ENCODE measurements at regions not wholly inside any gene's neighbourhood (a gene's known extent, or its start where the extent isn't known, plus 50 kb on each side); places are given as distances from the start of the nearest gene placed in this dataset.
A peak's percentile ranks its signal among the peaks of the same experiment; 100 is the strongest.

GRCh38 chr7:32169228-32169627 is 99.0 kb upstream of the PDE1C start:
- DNase-seq = no peak

GRCh38 chr7:32167815-32168214 is 97.6 kb upstream of the PDE1C start:
- no peak for DNase-seq

- DNase-seq = no peak
These were observed 97.0 kb upstream of the PDE1C start for GRCh38 chr7:32167256-32167655.

- no peak for DNase-seq
These were observed 94.3 kb upstream of the PDE1C start for GRCh38 chr7:32164341-32164996.

- DNase-seq = no peak
These were observed 93.7 kb upstream of the PDE1C start for GRCh38 chr7:32163896-32164295.

- DNase-seq = peak; percentile 70
These were observed 93.1 kb upstream of the PDE1C start for GRCh38 chr7:32163141-32163806.

GRCh38 chr7:32161708-32162107 is 91.5 kb upstream of the PDE1C start:
- no peak for DNase-seq

GRCh38 chr7:32158751-32159745 is 88.8 kb upstream of the PDE1C start:
- no peak for DNase-seq

GRCh38 chr7:32158076-32158475 is 87.9 kb upstream of the PDE1C start:
- no peak for DNase-seq

GRCh38 chr7:32155712-32156111 is 85.5 kb upstream of the PDE1C start:
- DNase-seq = no peak

GRCh38 chr7:32154797-32155196 is 84.6 kb upstream of the PDE1C start:
- DNase-seq = no peak

GRCh38 chr7:32153006-32153405 is 82.8 kb upstream of the PDE1C start:
- no peak for DNase-seq

- no peak for DNase-seq
These were observed 82.4 kb upstream of the PDE1C start for GRCh38 chr7:32152576-32152975.

GRCh38 chr7:32150589-32150988 is 80.4 kb upstream of the PDE1C start:
- DNase-seq = no peak

- DNase-seq = no peak
These were observed 79.8 kb upstream of the PDE1C start for GRCh38 chr7:32150039-32150438.

- no peak for DNase-seq
These were observed 77.5 kb upstream of the PDE1C start for GRCh38 chr7:32147546-32148268.

- no peak for DNase-seq
These were observed 75.7 kb upstream of the PDE1C start for GRCh38 chr7:32145911-32146310.

- no peak for DNase-seq
These were observed 74.5 kb upstream of the PDE1C start for GRCh38 chr7:32144676-32145075.

GRCh38 chr7:32143301-32143700 is 73.1 kb upstream of the PDE1C start:
- DNase-seq = no peak

- peak; percentile 13 for DNase-seq
These were observed 72.4 kb upstream of the PDE1C start for GRCh38 chr7:32142649-32143048.

GRCh38 chr7:32140210-32140939 is 70.2 kb upstream of the PDE1C start:
- no peak for DNase-seq

- DNase-seq = no peak
These were observed 66.9 kb upstream of the PDE1C start for GRCh38 chr7:32137059-32137458.
